Nephron (organoid): ENCODE measurements at regions not wholly inside any gene's neighbourhood (a gene's known extent, or its start where the extent isn't known, plus 50 kb on each side); places are given as distances from the start of the nearest gene placed in this dataset.

ENCODE experiments used
- H3K27ac Mint-ChIP-seq, 3 experiments: 2 replicates each; pipeline ENCODE4 v1.8.0; 2020; ENCODE audit warnings: mixed read lengths in 3 of 3, mild to moderate bottlenecking in 2 of 3, moderate library complexity in 1 of 3
- H3K27me3 Mint-ChIP-seq: 2 replicates; pipeline ENCODE4 v1.8.0; 2021; ENCODE audit warnings: low read depth, mild to moderate bottlenecking, moderate library complexity, mixed read lengths
- H3K36me3 Mint-ChIP-seq: 2 replicates; pipeline ENCODE4 v1.8.0; 2020; ENCODE audit warnings: low read depth, mixed read lengths
- H3K4me1 Mint-ChIP-seq: 2 replicates; pipeline ENCODE4 v1.8.0; 2020; ENCODE audit warnings: mixed read lengths
- H3K4me3 Mint-ChIP-seq, 3 experiments: 2 replicates each; pipeline ENCODE4 v1.8.0; 2020; ENCODE audit warnings: mild to moderate bottlenecking in 3 of 3, mixed read lengths in 3 of 3, moderate library complexity in 2 of 3
- H3K9me3 Mint-ChIP-seq: 2 replicates; pipeline ENCODE4 v1.8.0; 2020; ENCODE audit warnings: mixed read lengths
- CTCF ChIP-seq, 3 experiments: fragments of 200-600 bp; sonication (generic); IDR thresholded peaks; one replicate each; pipeline ENCODE4 v1.5.0; 2021; ENCODE audit warnings: antibody characterized with exemption in 3 of 3; ENCODE audit not compliant: unreplicated experiment in 3 of 3

GRCh38 chr9:107559494-107560086 is 70.0 kb upstream of the KLF4 start:
- H3K27ac Mint-ChIP-seq = no peak overlapping the region
- H3K4me3 Mint-ChIP-seq = no peak overlapping the region
- H3K4me1 Mint-ChIP-seq = no peaks in the 10 kb centered on the region
- H3K9me3 Mint-ChIP-seq = no peaks in the 10 kb centered on the region
- H3K27me3 Mint-ChIP-seq = peaks cover 8% of the 10 kb centered on the region
- no peaks in the 10 kb centered on the region for H3K36me3 Mint-ChIP-seq
- TF ChIP-seq CTCF (IDR thresholded peaks at IDR 0.05; ENCODE audit: unreplicated experiment in 3 of 3) = no peak

- no peaks in the 10 kb centered on the region for H3K9me3 Mint-ChIP-seq
- H3K27ac Mint-ChIP-seq = no peak overlapping the region
- no peaks in the 10 kb centered on the region for H3K36me3 Mint-ChIP-seq
- no peak for TF ChIP-seq CTCF (IDR thresholded peaks at IDR 0.05; ENCODE audit: unreplicated experiment in 3 of 3)
- H3K4me1 Mint-ChIP-seq = no peaks in the 10 kb centered on the region
- peaks cover 8% of the 10 kb centered on the region for H3K27me3 Mint-ChIP-seq
- H3K4me3 Mint-ChIP-seq = no peak overlapping the region
These were observed 67.8 kb upstream of the KLF4 start for GRCh38 chr9:107557236-107557990.

GRCh38 chr9:107554636-107555035 is 65.1 kb upstream of the KLF4 start:
- H3K4me3 Mint-ChIP-seq = no peak overlapping the region
- H3K36me3 Mint-ChIP-seq = no peaks in the 10 kb centered on the region
- H3K4me1 Mint-ChIP-seq = no peaks in the 10 kb centered on the region
- H3K9me3 Mint-ChIP-seq = no peaks in the 10 kb centered on the region
- no peak for TF ChIP-seq CTCF (IDR thresholded peaks at IDR 0.05; ENCODE audit: unreplicated experiment in 3 of 3)
- no peak overlapping the region for H3K27ac Mint-ChIP-seq
- peaks cover 8% of the 10 kb centered on the region for H3K27me3 Mint-ChIP-seq

- Mint-ChIP-seq H3K27me3 (peaks cover 3% of the 10 kb centered on the region), H3K4me3 (no peak overlapping the region), H3K9me3 (no peaks in the 10 kb centered on the region), H3K27ac (no peak overlapping the region), H3K4me1 (no peaks in the 10 kb centered on the region), H3K36me3 (no peaks in the 10 kb centered on the region)
- TF ChIP-seq CTCF (IDR thresholded peaks at IDR 0.05; ENCODE audit: unreplicated experiment in 3 of 3) = no peak
These were observed 59.0 kb upstream of the KLF4 start for GRCh38 chr9:107548298-107549142.

GRCh38 chr9:107547772-107548297 is 58.3 kb upstream of the KLF4 start:
- no peak overlapping the region for H3K4me3 Mint-ChIP-seq
- no peaks in the 10 kb centered on the region for H3K9me3 Mint-ChIP-seq
- no peaks in the 10 kb centered on the region for H3K4me1 Mint-ChIP-seq
- H3K27ac Mint-ChIP-seq = no peak overlapping the region
- no peak for TF ChIP-seq CTCF (IDR thresholded peaks at IDR 0.05; ENCODE audit: unreplicated experiment in 3 of 3)
- peaks cover 3% of the 10 kb centered on the region for H3K27me3 Mint-ChIP-seq
- no peaks in the 10 kb centered on the region for H3K36me3 Mint-ChIP-seq
